Prostate gland (tissue), 2 donors: ENCODE measurements at regions not wholly inside any gene's neighbourhood (a gene's known extent, or its start where the extent isn't known, plus 50 kb on each side); places are given as distances from the start of the nearest gene placed in this dataset.

Experiments used
- CTCF ChIP-seq, 4 experiments: fragments of 200-600 bp in 2 of 4; fragments of 450-650 bp in 2 of 4; sonication (generic) in 2 of 4; IDR thresholded peaks; 1 replicate in 3 of 4; 2 replicates in 1 of 4; pipeline ENCODE4 v1.5.1; 2016 to 2019; ENCODE audit warnings: antibody characterized with exemption in 4 of 4, mild to moderate bottlenecking in 2 of 4, moderate library complexity in 2 of 4
- POLR2AphosphoS5 ChIP-seq: sonication (generic); formaldehyde crosslinking; IDR thresholded peaks from one replicate; pipeline ENCODE4 v1.6.1; 2017; ENCODE audit warnings: antibody characterized with exemption

GRCh38 chr15:85325834-85326233 is 54.6 kb upstream of the AKAP13 start:
- TF ChIP-seq CTCF (IDR thresholded peaks at IDR 0.05) (no peak), POLR2AphosphoS5 (no peak)
